ENCODE measurements at regions not wholly inside any gene's neighbourhood (a gene's known extent, or its start where the extent isn't known, plus 50 kb on each side); places are given as distances from the start of the nearest gene placed in this dataset.

DNA sequence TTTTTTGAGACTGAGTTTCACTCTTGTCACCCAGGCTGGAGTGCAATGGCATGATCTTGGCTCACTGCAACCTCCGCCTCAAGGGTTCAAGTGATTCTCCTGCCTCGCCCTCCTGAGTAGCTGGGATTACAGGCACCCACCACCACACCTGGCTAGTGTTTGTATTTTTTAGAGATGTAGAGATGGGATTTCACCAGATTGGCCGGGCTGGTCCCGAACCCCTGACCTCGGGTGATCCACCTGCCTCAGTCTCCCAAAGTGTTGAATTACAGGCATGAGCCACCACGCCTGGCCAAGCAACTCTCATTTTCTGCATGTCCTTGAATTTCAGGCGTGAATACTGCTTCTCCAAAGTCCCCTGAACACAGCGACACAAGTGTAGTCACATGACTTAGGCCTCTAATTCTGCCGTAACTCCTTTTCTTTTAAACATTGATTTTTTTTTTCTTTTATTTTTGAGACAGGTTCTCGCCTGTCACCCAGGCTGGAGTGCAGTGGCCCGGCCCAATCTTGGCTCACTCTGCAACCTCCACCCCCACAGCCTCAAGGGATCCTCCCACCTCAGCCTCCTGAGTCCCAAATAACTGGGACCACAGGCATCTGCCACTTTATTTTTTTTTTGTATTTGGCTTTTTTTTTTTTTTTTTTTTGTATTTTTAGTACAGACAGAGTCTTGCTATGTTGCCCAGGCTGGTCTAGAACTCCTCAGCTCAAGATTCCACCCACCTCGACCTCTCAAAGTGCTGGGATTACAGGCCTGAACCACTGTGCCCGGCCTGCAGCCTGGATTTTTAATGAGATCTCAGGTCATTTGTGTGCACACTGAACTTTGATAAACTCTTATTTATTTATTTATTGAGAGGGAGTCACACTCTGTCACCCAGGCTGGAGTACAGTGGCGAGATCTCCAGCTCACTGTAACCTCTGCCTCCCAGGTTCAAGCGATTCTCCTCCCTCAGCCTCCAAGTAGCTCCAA is 124.6 kb downstream of the KCNJ18 start (continued):
- TF ChIP-seq FEZF1 (tag by site-specific recombination; IDR thresholded peaks at IDR 0.05) = no peak
- TF ChIP-seq ZNF670 (tag by site-specific recombination; IDR thresholded peaks at IDR 0.05; ENCODE audit: low read depth) = no peak
- TF ChIP-seq HOXA7 (CRISPR knock-in tag; IDR thresholded peaks at IDR 0.05; ENCODE audit: borderline replicate concordance) = no peak

DNA sequence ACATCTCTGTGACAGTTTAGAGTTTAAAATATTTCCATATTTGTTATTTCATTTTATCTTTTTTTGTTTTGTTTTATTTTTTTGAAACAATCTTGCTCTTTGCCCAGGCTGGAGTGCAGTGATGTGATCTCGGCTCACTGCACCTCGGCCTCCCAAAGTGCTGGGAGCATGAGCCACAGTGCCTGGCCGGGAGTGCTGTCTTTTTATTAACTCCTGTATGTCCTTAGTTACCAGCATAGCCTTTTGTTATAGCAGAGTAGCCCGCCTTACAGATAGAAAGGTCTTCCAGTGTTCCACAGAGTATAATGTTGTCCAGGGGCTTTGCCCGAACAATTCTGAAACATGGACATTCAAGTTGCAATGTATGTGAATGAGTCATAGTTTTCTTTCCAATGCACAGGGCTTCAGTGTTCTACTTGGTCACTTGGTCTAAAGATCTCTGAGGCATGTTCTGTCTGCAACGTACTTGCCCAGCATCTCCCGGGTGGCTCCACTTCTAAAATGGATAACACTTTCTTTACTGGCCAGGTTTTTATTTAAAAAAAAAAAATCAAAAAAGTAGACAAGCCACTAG is 125.6 kb downstream of the KCNJ18 start:
- Histone ChIP-seq H3K36me3 (ENCODE audit: control insufficient read depth in 2 of 2, insufficient read depth in 1 of 2, low read length in 2 of 2) (no peaks in the 10 kb centered on the region), H3K4me1 (ENCODE audit: control insufficient read depth, insufficient read depth, low read length) (no peaks in the 10 kb centered on the region), H3K27ac (ENCODE audit: extremely low read depth, low read depth, low read length) (no peak overlapping the region), H3K9me3 (ENCODE audit: control insufficient read depth, insufficient read depth, low read depth, low read length) (no peaks in the 10 kb centered on the region), H3K4me3 (ENCODE audit: low read depth, low read length) (no peak overlapping the region)
- TF ChIP-seq, protein P1, sequence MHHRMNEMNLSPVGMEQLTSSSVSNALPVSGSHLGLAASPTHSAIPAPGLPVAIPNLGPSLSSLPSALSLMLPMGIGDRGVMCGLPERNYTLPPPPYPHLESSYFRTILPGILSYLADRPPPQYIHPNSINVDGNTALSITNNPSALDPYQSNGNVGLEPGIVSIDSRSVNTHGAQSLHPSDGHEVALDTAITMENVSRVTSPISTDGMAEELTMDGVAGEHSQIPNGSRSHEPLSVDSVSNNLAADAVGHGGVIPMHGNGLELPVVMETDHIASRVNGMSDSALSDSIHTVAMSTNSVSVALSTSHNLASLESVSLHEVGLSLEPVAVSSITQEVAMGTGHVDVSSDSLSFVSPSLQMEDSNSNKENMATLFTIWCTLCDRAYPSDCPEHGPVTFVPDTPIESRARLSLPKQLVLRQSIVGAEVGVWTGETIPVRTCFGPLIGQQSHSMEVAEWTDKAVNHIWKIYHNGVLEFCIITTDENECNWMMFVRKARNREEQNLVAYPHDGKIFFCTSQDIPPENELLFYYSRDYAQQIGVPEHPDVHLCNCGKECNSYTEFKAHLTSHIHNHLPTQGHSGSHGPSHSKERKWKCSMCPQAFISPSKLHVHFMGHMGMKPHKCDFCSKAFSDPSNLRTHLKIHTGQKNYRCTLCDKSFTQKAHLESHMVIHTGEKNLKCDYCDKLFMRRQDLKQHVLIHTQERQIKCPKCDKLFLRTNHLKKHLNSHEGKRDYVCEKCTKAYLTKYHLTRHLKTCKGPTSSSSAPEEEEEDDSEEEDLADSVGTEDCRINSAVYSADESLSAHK (tag by site-specific recombination; IDR thresholded peaks at IDR 0.05) = no peak
- TF ChIP-seq, protein P2, sequence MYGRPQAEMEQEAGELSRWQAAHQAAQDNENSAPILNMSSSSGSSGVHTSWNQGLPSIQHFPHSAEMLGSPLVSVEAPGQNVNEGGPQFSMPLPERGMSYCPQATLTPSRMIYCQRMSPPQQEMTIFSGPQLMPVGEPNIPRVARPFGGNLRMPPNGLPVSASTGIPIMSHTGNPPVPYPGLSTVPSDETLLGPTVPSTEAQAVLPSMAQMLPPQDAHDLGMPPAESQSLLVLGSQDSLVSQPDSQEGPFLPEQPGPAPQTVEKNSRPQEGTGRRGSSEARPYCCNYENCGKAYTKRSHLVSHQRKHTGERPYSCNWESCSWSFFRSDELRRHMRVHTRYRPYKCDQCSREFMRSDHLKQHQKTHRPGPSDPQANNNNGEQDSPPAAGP (tag by site-specific recombination; IDR thresholded peaks at IDR 0.05) = no peak
- TF ChIP-seq ZSCAN30 (tag by site-specific recombination; IDR thresholded peaks at IDR 0.05) = no peak
- TF ChIP-seq ZNF175 (tag by site-specific recombination; IDR thresholded peaks at IDR 0.05) = no peak
- TF ChIP-seq, protein P3, sequence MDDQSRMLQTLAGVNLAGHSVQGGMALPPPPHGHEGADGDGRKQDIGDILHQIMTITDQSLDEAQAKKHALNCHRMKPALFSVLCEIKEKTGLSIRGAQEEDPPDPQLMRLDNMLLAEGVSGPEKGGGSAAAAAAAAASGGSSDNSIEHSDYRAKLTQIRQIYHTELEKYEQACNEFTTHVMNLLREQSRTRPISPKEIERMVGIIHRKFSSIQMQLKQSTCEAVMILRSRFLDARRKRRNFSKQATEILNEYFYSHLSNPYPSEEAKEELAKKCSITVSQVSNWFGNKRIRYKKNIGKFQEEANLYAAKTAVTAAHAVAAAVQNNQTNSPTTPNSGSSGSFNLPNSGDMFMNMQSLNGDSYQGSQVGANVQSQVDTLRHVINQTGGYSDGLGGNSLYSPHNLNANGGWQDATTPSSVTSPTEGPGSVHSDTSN (CRISPR knock-in tag; IDR thresholded peaks at IDR 0.05) = no peak
- TF ChIP-seq ZNF701 (tag by site-specific recombination; IDR thresholded peaks at IDR 0.05) = no peak
- no peak for TF ChIP-seq ZNF404 (tag by site-specific recombination; IDR thresholded peaks at IDR 0.05)
- TF ChIP-seq ZNF521 (tag by site-specific recombination; IDR thresholded peaks at IDR 0.05) = no peak
- TF ChIP-seq ZNF830 (tag by site-specific recombination; IDR thresholded peaks at IDR 0.05; ENCODE audit: low read depth) = no peak
- ChIA-PET POLR2A (no interaction called here), CTCF (interaction anchor here (0.7 to 1.0 kb wide), 2 partner anchors 305 to 675 kb away, joined by 4 to 6 read pairs; no protein-coding TSS in a partner anchor)

DNA sequence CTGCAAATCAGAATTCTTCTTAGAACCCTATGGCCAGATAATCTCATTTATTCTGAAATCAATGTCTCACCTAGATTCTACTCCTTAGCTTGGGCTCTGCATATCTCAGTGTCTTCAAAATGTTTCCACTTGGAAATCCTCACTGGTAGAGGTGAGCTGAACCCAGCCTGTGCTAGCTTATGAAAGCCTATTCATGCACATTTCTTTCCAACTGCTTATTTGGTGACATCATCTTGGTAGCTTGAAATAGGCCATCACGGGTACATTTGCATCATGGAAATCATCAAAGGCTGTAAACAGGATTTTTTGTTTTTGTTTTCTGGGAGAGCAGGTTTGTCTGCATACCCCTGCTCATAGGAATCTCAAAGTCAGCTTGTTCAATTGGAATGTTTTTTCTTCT is 130.8 kb downstream of the KCNJ18 start:
- no peaks in the 10 kb centered on the region for H3K4me1 ChIP-seq (ENCODE audit: control insufficient read depth, insufficient read depth, low read length)
- TF ChIP-seq, protein P4, sequence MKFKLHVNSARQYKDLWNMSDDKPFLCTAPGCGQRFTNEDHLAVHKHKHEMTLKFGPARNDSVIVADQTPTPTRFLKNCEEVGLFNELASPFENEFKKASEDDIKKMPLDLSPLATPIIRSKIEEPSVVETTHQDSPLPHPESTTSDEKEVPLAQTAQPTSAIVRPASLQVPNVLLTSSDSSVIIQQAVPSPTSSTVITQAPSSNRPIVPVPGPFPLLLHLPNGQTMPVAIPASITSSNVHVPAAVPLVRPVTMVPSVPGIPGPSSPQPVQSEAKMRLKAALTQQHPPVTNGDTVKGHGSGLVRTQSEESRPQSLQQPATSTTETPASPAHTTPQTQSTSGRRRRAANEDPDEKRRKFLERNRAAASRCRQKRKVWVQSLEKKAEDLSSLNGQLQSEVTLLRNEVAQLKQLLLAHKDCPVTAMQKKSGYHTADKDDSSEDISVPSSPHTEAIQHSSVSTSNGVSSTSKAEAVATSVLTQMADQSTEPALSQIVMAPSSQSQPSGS (tag by site-specific recombination; IDR thresholded peaks at IDR 0.05; ENCODE audit: low read depth) = peak; percentile 54; the same call in 1 of the 2 replicates
- TF ChIP-seq GLI4 (tag by site-specific recombination; IDR thresholded peaks at IDR 0.05) = no peak
- no peaks in the 10 kb centered on the region for H3K36me3 ChIP-seq (ENCODE audit: control insufficient read depth in 2 of 2, insufficient read depth in 1 of 2, low read length in 2 of 2)
- no peaks in the 10 kb centered on the region for H3K9me3 ChIP-seq (ENCODE audit: control insufficient read depth, insufficient read depth, low read depth, low read length)
- no peak overlapping the region for H3K27ac ChIP-seq (ENCODE audit: extremely low read depth, low read depth, low read length)
- CTCF ChIA-PET = no interaction called here
- H3K4me3 ChIP-seq (ENCODE audit: low read depth, low read length) = no peak overlapping the region
- POLR2A ChIA-PET = no interaction called here

All from HEK293 (cell line).